GM19438 (cell line): ENCODE measurements at regions not wholly inside any gene's neighbourhood (a gene's known extent, or its start where the extent isn't known, plus 50 kb on each side); places are given as distances from the start of the nearest gene placed in this dataset.
"Not testable (repeated sequence)": the region's sequence is repeated elsewhere in the genome, so short reads cannot be mapped to it uniquely, and the experiment has no call there.

Experiments used
- ATAC-seq: cut with Tn5 transposase; IDR thresholded peaks from one replicate; pipeline ENCODE4 v1.9.1; 2021; ENCODE audit warnings: low read depth; ENCODE audit not compliant: unreplicated experiment

DNA sequence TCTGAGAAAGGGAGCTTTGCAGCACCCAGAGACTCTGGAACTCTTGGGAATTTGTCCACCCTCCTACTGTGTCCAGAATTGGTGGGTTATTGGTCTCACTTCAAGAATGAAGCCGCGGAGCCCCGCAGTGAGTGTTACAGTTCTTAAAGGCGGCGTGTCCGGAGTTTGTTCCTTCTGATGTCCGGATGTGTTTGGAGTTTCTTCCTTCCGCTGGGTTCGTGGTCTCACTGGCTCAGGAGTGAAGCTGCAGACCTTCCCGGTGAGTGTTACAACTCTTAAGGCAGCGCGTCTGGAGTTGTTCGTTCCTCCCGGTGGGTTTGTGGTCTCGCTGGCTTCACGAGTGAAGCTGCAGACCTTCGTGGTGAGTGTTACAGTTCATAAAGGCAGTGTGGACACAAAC, 824.7 kb downstream of the LRRTM4 start:
- not testable (repeated sequence) for ATAC-seq

DNA sequence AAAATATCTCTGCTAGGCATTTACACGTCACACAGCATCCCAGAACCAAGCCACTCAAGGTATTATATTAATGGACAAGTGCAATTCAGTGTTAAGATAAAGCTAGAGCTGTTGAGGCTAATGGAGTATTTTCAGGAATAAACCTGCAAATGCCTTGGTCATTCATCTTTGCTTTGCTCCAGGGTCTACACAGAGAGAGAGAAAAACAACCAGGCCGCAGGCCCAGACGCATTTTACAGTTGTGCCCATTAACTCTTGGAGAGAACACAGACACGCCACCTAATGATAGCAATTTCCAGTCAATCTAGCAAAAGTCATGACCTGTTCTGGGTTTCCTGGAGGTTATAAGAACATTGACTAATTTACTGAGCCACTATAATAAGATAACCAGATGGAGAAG, 829.3 kb downstream of the LRRTM4 start:
- ATAC-seq: no peak

DNA sequence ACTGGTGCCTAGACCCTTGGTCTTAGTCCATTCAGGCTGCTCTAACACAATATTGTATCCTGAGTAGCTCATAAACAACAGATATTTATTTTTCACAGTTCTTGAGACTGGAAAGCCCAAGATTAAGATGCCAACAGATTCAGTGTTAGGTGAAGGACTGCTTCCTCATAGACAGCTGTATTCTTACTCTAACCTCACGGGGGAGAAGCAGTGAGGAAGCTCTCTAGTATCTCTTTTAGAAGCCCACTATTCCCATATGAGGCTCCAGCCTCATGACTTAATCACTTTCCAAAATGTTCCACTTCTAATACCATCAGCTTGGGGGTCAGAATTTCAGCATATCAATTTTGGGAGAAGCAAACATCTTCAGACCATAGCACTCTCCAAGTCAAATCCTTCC, 833.4 kb downstream of the LRRTM4 start:
- ATAC-seq: no peak

DNA sequence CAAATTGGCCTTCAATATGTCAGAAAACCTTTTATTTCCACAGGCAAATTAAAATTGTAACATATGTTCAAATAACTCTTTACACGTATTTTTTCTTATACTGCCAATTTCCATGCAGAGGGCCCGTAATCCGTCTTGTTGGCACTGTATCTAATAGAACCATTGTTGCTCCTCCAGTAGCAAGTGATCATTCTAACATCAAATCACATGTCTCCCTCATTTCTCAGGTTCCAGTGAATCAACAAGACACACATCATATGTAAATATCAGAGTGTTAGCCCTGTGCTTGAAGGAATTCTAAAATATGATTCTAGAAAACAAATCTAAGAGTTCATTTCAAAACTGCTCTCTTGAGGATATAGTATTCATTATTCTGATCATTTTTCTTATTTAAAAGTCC, 834.3 kb downstream of the LRRTM4 start:
- ATAC-seq: no peak

DNA sequence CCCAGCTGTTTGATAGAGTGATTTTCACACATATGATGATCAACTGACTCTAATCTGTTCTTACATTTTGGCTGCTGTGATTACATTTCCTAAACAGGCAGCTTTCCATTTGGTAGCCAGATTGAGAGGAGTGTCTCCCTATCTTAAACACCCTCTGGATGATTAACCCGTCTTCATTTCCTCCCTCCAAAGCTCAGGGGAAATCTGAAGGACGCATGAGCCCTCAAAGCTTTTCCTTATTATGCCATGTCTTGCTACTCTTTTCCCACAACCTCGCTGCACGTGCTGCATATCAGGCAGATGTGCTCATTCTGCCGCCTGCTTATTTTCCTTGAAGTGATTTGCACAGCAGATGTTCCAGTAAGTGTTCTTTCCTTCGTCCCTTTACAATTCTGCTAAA, 837.4 kb downstream of the LRRTM4 start:
- no peak for ATAC-seq

DNA sequence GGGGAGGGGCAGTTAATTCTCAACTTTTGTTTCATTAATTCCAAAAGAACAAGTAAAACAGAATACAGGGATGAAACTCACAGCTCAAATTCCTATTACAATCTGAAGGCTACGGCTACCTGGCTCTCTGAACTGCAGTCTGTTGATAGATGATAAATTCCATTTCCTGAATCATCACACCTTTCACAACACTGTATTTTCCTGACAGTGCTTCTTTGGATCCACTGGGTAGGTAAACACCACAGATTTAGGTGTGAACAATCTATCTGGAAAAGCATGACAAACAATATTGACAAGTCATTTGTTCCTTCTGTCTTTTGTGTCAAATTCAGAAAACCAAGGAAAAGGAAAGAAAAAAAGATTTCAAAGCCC, 843.2 kb downstream of the LRRTM4 start:
- no peak for ATAC-seq

DNA sequence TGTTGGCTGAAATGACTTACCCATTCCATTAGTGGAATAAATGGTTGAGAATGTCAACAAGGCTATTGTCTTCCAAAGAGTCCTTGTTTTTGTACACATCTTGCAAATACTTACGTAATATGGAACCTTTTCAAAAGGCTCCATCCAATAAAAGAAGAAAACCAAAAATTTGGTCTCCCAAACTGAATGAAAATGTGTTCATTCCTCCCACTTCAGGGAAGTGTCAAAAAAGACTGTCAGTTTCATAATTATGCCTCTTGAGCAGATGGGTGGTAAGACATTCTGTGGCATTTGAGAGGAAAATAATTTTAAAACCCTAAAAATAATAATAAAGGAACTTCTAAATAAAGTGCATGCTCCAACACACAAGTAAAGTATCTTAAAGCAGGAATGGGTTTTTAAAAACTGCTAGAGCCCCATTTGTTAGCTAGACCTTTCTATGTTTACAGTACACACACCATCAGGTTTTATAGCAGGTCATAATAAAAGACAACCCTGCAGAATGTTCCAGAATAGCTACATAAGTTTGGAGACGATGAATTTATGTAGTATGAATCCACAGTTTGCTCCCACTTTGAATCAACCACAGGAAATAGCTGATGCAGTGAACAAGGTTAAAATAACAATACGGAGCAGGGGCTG, 843.7 kb downstream of the LRRTM4 start:
- ATAC-seq: no peak

DNA sequence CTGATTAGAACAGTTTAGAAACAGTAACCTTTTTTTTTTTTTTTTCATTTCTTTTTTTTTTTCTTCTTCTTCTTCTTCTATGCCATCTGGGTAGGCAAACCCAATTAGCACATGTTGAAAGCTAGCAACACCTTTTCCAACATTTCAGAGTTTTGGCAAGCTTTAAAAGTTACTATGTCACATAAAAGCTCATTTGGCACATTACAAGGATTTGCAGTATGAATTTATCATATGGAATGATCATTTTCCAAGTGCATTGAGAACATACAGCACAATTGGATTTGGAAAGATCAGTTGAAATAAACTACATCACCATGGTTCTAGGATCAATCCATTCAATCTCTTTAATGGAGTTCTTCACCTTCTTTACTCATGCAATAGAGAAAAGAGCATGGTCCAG, 847.0 kb downstream of the LRRTM4 start:
- ATAC-seq: no peak

DNA sequence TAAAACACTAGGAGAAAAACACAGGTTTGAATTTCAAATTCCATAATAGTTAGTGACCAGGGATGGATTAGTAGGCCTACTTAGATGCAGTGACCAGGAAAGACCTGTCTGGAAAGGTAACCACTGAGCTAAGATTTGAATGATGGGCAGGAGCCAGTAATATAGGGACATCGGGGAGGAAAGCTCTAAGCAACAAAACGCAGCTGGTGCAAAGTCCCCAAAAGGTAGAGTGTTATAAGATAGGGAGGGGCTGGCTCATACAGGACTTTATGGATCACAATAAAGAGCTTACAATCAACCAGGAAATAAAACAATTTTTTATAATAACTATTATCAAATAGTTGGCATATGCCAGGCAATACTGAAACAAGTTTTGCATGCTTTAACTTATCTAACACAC, 849.4 kb downstream of the LRRTM4 start:
- ATAC-seq: no peak

DNA sequence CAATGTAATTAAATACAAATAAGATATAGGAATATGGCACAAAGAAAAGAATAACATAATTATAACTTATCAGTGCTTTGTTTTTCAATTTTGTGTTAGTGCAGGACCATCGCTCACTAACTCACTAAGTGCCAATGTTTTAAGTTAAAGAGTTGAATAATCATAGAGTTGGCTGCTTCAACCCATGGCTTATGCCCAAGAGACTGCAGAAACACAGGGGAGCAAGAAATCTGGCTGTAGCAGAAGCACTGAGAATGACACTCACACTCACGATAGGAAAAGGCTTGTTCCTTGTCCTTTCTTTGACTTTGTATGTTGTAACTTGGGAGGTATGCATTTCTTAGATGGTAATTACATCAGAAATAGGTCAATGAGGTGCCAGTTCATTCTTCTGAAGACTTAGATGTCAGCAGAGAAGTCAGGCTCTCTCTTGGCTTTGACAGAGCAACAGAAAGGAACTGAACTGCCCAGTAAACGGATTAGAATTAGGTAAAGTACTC, 852.2 kb downstream of the LRRTM4 start:
- ATAC-seq: no peak

DNA sequence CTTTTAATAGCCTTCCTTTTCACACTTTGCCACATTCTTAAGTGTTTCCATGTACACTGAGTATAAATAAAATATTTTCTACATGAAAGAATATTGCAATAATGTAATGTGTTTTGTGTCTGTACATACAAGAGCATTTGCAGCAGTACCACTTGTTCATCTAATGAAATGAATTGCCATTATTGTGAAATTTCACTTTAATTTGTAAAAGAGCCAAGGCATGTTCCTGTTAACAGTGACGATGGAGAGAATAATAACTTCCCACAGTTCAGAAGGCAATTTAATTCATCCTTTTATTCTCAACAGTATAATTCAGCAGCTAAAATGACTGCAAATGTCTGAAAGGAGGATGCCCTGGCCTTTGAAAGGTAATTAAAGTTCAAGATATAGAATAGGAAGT, 853.9 kb downstream of the LRRTM4 start:
- no peak for ATAC-seq

DNA sequence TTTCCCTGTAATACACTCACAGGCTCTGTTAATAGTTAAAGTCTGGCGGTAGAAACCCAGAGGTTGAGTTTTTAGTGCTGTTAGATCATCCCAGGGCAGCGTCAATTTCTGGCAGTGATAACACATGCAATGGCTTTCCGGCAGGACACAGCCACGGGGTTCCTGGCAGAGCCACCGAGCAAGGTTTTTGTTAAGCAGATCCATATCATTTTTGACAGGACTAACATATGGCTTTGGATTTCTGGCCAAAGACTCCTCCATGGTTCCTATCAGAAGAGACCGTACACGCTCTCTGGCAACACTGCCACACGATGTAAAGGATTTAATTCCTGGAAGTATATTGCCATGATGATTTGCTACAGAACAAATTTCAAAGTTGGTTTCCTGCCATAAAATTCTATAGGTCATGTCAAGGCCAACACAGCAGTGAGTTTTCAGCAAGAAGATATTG, 854.3 kb downstream of the LRRTM4 start:
- ATAC-seq: no peak

DNA sequence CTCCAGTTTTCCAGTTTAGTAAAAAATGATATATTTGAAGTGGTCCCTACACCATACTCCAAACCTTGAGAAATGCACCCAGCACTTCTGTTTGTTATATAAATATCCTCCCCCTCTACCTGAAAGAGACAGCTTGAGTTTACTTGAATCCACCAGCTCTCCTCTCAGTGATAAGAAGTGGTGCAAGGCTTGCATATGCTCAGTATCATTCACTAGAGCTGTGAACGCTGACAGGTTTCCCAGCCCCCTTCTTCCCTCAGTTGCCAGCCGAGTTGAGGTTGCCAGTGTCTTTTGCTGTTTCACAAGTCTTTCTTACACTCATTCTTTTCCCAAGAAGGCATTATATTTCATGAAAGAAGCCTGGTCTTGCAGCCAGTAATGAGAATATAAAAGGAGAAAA, 880.0 kb downstream of the LRRTM4 start:
- no peak for ATAC-seq

DNA sequence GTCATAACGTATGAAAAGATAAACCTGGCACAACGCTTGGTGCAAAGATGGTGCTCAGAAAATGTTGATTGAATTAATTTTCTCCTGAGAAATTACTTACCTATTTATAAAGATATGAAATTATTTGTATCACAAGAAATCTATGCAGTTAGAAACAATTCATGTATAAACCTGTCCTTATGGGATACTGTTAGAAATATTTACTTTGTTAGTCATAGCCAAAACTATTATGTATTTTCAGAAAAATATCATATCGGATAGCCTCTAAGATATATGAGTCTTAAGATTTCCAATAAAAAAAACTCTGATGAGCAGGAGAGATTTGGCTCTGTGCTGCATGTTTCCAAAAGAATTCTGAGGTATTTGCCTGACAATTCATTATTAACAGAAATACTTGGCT, 880.7 kb downstream of the LRRTM4 start:
- ATAC-seq: no peak

DNA sequence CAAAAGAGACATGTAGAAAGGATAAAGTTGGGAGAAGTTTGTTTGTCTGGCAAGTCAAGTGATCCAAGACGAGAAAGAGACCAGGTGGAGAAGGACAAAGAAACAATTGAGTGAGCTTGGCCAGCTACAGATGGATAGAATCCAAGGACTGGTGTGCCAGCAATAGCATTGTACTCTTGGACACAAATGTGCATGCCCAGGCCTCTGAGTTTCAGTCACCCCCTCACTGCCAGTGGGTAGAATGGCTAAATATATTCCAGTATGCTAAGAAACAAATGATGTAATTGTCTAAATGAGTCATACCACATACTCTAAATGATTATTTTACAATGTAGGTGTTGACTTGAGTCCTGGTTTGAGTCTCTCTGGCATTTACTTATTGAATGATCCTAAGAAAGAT, 881.3 kb downstream of the LRRTM4 start:
- ATAC-seq: no peak

DNA sequence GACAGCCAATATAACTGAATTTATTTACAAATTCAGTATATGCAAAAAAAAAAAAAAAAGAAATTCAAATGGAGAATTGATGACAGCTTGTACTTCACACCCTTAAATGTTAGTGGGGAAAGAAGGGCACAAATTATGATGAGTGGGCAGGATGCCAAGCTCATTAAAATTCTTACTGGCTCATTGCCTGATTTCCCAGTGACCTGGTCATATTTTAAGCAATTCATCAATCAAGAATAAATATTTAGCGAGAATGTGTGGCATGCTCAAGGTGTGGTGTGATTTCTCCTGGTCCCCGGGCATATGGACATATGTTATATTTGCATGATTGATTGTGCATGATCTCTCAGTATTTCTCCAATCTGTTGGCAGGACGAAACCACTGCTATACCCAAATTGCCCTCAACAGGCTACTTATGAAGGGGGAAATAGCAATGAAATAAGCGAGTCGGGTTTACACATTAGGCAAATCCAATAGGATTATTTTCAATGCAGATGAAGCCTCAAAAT, 883.0 kb downstream of the LRRTM4 start:
- no peak for ATAC-seq

DNA sequence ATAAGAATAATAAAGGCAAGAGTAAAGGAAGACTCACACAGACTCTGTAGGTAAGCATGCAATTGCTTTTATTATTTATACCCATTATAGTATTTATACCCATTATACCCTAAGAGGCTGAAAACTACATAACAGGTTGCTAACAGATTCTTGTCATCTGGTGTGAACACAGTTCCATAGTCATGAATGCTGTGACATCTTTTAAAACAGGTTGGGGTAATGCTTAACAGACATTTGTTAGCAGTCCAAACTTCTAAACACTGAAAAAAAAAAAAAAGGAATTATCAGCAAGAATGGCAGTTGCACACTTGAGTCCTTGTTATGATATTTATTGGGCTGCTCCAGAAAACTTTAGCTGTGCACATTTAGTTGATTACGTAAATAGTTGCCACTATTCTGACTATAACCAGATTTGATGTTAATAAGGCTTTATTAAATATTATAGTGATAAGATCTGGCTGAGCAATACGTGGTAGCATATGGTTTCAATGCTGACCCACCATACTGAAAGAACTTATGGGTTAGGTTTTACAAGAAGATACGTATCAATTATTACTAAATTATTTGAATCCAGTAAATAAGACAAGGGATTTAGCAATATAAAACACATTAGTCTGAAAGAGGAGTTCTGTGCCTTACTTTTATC, 888.8 kb downstream of the LRRTM4 start:
- ATAC-seq: no peak

DNA sequence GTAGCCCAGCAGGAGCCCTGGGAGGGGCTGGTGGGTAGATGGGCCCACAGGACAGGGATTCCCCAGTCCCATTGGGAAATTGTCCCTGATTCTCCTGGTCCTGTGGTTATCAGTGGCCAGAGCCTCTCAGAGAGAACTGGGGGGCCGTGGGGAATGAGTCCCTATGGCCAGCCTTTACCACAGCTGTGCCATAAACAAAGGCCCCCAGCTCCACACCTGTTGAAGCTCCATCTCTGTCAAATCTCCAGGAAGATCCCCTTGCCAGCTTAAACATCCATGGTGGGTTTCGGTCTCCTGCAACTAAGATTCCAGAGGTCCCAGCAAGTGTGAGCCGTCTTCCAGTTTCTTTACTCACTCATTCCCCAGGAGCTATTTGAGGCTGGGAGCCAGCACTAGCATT, 897.1 kb downstream of the LRRTM4 start:
- no peak for ATAC-seq

DNA sequence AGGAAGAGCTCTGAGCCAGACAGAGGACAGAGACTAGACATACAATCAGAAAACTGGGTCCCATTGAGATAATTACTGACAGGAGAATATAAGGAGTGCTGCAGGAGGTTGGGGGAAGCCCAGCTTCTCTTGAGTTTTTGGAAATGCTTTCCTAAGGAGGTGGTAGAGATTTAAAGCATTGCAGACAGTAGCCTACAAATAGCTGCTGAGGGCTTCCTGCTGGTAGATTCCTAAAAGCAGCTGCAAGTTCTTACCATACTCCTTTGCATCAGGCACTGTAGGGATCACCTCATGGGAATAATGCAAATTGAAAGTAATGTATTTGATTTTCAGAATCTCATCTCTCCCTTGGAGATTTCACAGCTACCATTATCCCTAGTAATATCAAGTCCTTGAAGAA, 902.6 kb upstream of the GCFC2 start:
- no peak for ATAC-seq

DNA sequence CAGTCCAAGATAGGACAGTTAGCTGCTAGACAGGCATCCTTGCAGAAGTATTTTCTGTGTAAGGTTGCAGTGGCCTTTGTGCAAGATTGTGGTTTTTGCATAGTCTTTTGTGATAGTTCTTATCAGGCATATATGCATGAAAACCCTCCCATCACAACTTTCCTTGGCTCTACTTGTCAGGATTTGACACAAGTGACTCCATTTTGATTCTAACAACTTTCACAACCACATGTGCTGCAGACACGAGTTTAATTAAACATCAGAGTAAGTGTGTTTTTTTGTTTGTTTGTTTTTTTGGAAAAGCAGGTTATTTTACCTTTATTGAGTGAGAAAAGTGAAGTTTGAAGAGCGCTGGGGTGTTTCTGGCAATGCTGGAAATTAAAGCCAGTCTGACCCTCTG, 902.0 kb upstream of the GCFC2 start:
- no peak for ATAC-seq

DNA sequence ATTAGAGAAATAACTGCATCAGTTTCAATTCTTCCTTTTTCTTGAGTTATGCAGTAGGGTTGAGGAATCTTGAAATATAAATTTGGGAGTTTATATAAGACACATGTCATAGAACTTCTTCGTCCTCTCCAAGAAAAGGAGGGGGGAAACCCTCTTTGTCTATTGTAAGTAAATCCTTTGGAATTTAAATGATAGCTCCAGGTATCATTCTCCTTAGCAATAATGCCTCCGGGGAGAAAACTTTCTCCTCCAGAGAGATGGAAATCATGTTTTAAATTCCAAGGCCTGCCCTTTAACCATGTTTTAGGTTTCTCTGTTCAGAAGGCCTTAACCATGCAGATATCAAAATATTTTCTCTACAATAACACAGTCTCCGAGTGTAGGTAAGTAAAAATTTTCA, 899.7 kb upstream of the GCFC2 start:
- ATAC-seq: no peak

DNA sequence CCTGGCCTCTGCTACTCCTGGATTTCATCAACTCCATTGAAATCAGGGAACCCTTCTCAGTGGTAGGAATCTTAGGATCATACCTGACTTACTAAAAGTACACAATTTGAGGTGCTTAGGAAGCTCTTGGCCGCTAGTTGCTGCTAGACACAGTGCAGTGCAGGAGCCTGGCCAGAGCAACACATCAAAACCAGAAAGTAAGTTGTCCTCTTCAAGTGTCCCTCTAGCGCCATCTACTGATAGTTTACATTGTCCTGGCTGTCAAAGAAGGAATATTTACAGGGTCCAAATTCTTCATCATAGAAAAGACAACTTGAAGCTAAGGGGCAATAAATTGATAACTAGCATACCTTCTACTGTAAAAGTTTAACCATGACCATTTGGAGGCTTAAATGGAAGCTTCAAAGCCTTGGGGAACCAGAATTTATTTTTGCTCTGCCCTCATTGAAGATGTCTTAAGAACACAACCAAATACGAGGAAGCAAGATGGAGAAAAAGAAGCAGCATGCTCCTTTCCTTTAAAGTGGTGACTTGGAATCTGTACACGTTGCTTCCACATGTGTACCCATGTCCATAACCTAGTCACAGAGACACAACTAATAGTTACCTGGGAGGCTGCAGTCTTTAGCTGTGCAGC, 889.1 kb upstream of the GCFC2 start:
- peak; percentile 93 for ATAC-seq
